ENCODE measurements at regions not wholly inside any gene's neighbourhood (a gene's known extent, or its start where the extent isn't known, plus 50 kb on each side); places are given as distances from the start of the nearest gene placed in this dataset.

- TF ChIP-seq, protein P1, sequence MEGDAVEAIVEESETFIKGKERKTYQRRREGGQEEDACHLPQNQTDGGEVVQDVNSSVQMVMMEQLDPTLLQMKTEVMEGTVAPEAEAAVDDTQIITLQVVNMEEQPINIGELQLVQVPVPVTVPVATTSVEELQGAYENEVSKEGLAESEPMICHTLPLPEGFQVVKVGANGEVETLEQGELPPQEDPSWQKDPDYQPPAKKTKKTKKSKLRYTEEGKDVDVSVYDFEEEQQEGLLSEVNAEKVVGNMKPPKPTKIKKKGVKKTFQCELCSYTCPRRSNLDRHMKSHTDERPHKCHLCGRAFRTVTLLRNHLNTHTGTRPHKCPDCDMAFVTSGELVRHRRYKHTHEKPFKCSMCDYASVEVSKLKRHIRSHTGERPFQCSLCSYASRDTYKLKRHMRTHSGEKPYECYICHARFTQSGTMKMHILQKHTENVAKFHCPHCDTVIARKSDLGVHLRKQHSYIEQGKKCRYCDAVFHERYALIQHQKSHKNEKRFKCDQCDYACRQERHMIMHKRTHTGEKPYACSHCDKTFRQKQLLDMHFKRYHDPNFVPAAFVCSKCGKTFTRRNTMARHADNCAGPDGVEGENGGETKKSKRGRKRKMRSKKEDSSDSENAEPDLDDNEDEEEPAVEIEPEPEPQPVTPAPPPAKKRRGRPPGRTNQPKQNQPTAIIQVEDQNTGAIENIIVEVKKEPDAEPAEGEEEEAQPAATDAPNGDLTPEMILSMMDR (IDR thresholded peaks at IDR 0.05), result no peak
- TF ChIP-seq POLR2A (IDR thresholded peaks at IDR 0.05), result no peak
Observed at GRCh38 chr12:73225371-73225937, 953.3 kb downstream of the TRHDE start.
